CD8-positive, alpha-beta memory T cell (primary cell): ENCODE measurements at regions not wholly inside any gene's neighbourhood (a gene's known extent, or its start where the extent isn't known, plus 50 kb on each side); places are given as distances from the start of the nearest gene placed in this dataset.

Experiments used
- CTCF ChIA-PET: fragments of 350-600 bp; sonication (Branson Sonifier 250); formaldehyde crosslinking; loops from one replicate; lab custom pipeline; 2021; ENCODE audit warnings: antibody characterized with exemption; lab: Charles Lee
- POLR2A ChIA-PET: fragments of 350-600 bp; sonication (Branson Sonifier 250); formaldehyde crosslinking; loops from one replicate; lab custom pipeline; 2021; ENCODE audit warnings: antibody characterized with exemption; lab: Charles Lee
- DNase-seq, 5 donors: peaks; one replicate each; pipeline versions ENCODE4 v3.0.0 to v3.0.0-alpha.2; 2020 to 2022; ENCODE audit warnings: mixed read lengths in 1 of 5
- H3K27ac ChIP-seq: one replicate; pipeline ENCODE4 v1.7.0; 2013; ENCODE audit warnings: low read depth, mild to moderate bottlenecking, low read length, moderate library complexity
- H3K27me3 ChIP-seq: 2 replicates; pipeline ENCODE4 v1.7.0; 2013; ENCODE audit warnings: low read length, mild to moderate bottlenecking; ENCODE audit not compliant: insufficient read depth, poor library complexity, severe bottlenecking
- H3K36me3 ChIP-seq: 2 replicates; pipeline ENCODE4 v1.7.0; 2013; ENCODE audit warnings: mild to moderate bottlenecking, low read length, moderate library complexity; ENCODE audit not compliant: insufficient read depth
- H3K4me1 ChIP-seq: 2 replicates; pipeline ENCODE4 v1.7.0; 2013; ENCODE audit warnings: mild to moderate bottlenecking, low read length, moderate library complexity; ENCODE audit not compliant: insufficient read depth
- H3K4me3 ChIP-seq: 2 replicates; pipeline ENCODE4 v1.7.0; 2013; ENCODE audit warnings: mild to moderate bottlenecking, low read length
- H3K9me3 ChIP-seq: 2 replicates; pipeline ENCODE4 v1.7.0; 2013; ENCODE audit warnings: mild to moderate bottlenecking, low read length
- H3K27ac Mint-ChIP-seq, 8 donors: one replicate each; pipeline ENCODE4 v1.8.0; 2020 to 2021; ENCODE audit warnings: mixed read lengths in 8 of 8, mild to moderate bottlenecking in 6 of 8, inconsistent platforms in 3 of 8, moderate library complexity in 3 of 8
- H3K27me3 Mint-ChIP-seq, 2 donors: one replicate each; pipeline ENCODE4 v1.8.0; 2020 to 2021; ENCODE audit warnings: mixed read lengths in 2 of 2, mild to moderate bottlenecking in 1 of 2, moderate library complexity in 1 of 2
- H3K36me3 Mint-ChIP-seq, 3 donors: one replicate each; pipeline ENCODE4 v1.8.0; 2020 to 2021; ENCODE audit warnings: mixed read lengths in 3 of 3, inconsistent platforms in 1 of 3, mild to moderate bottlenecking in 1 of 3
- H3K4me1 Mint-ChIP-seq, 3 donors: one replicate each; pipeline ENCODE4 v1.8.0; 2020 to 2021; ENCODE audit warnings: mixed read lengths in 3 of 3, inconsistent platforms in 1 of 3, mild to moderate bottlenecking in 1 of 3
- H3K4me3 Mint-ChIP-seq, 7 donors: one replicate each; pipeline ENCODE4 v1.8.0; 2020 to 2021; ENCODE audit warnings: mixed read lengths in 7 of 7, mild to moderate bottlenecking in 6 of 7, moderate library complexity in 4 of 7, inconsistent platforms in 2 of 7
- H3K9me3 Mint-ChIP-seq, 5 donors: one replicate each; pipeline ENCODE4 v1.8.0; 2020 to 2022; ENCODE audit warnings: mixed read lengths in 5 of 5, mild to moderate bottlenecking in 3 of 5, moderate library complexity in 2 of 5, inconsistent platforms in 1 of 5

DNA sequence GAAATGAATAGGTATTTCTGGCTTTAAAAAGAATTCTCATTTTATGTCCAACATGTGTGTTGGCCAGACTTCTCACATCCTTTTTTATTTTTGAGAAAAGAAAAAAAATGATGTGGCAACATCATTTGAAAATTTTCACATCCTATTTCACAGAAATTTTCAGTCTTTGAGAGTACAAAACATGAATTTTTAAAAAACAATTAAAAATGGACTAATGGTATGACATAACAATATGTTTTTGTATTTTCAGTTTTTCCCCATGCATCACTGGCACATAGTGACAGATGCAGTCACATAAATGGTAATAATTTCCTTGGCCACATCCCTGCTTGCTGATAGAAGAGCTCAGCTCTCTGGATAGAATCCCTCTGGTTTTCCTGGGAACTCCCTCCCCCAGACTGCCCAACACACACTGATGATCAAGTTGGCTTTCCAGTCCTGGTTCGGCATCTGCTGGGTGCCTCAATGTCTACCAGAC lies 188.5 kb upstream of the AGR3 start:
- no peaks in the 10 kb centered on the region for H3K4me1 Mint-ChIP-seq
- H3K27ac ChIP-seq = no peak overlapping the region
- no peak overlapping the region for H3K4me3 ChIP-seq
- H3K27me3 Mint-ChIP-seq = no peaks in the 10 kb centered on the region
- H3K9me3 ChIP-seq = no peaks in the 10 kb centered on the region
- peak overlapping the region in 1 of 8 donors; percentile 58 for H3K27ac Mint-ChIP-seq
- H3K9me3 Mint-ChIP-seq = no peaks in the 10 kb centered on the region
- H3K4me1 ChIP-seq = no peaks in the 10 kb centered on the region
- H3K27me3 ChIP-seq = no peaks in the 10 kb centered on the region
- CTCF ChIA-PET = no interaction called here
- no peak overlapping the region for H3K4me3 Mint-ChIP-seq
- H3K36me3 ChIP-seq = no peaks in the 10 kb centered on the region
- POLR2A ChIA-PET = no interaction called here
- DNase-seq = no peak
- H3K36me3 Mint-ChIP-seq = no peaks in the 10 kb centered on the region

DNA sequence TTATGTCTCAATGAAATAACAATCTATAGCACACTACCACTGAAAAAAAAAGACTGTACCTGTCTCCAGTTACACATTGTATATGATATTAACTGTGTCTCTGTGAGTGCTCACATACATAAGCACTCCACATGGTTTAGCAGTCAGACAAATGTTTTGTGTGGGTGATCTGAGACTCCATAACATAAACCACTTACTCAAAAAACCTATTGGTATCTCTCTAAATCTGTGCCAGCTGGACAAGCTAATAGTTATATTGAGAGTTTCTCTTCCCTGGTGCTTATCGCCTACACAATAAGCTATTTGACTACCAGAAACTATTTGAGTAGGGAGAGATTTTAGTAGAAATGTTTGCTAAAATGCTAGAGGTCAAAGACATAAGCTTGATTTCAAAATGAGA lies 190.1 kb upstream of the AGR3 start:
- no peaks in the 10 kb centered on the region for H3K27me3 Mint-ChIP-seq
- CTCF ChIA-PET = no interaction called here
- H3K4me1 Mint-ChIP-seq = no peaks in the 10 kb centered on the region
- H3K36me3 Mint-ChIP-seq = no peaks in the 10 kb centered on the region
- H3K9me3 Mint-ChIP-seq = no peaks in the 10 kb centered on the region
- Histone ChIP-seq H3K27ac (no peak overlapping the region), H3K27me3 (no peaks in the 10 kb centered on the region), H3K4me1 (no peaks in the 10 kb centered on the region), H3K36me3 (no peaks in the 10 kb centered on the region), H3K4me3 (no peak overlapping the region), H3K9me3 (no peaks in the 10 kb centered on the region)
- no peak overlapping the region for H3K4me3 Mint-ChIP-seq
- no peak for DNase-seq
- POLR2A ChIA-PET = no interaction called here
- H3K27ac Mint-ChIP-seq = no peak overlapping the region

DNA sequence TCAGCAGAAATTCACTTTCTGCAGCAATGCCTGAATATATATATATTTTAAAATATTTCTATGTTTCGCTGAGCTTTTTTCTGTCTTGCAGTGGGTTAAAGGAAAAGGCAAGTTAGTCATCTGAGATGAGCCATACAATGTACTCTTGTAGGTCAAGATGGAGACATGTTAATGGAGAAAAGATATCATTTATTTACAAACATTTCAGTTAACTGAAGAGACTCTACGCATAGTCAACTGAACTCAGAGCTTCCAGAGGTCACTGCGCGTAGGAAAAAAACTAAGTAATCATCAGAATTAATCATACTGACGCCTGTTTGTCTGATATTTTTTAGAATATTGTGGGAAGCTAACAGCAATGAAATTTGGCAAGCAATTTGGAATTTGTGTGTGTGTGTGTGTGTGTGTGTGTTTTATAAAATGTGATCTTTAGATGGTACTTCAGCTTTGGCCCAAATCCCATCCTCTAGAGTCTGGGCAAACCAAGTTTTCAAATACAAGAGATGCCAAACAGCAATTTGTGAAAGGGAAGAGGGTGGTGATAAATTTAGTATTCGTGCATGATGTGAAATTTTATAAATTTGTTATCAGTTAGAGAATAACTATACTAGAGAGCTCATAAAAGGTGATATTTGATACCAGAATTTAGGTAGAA lies 193.9 kb upstream of the AGR3 start:
- Histone ChIP-seq H3K27ac (no peak overlapping the region), H3K36me3 (no peaks in the 10 kb centered on the region), H3K4me1 (no peaks in the 10 kb centered on the region), H3K9me3 (no peaks in the 10 kb centered on the region), H3K27me3 (no peaks in the 10 kb centered on the region), H3K4me3 (no peak overlapping the region)
- DNase-seq = no peak
- H3K4me1 Mint-ChIP-seq = no peaks in the 10 kb centered on the region
- H3K4me3 Mint-ChIP-seq = no peak overlapping the region
- CTCF ChIA-PET = no interaction called here
- H3K9me3 Mint-ChIP-seq = no peaks in the 10 kb centered on the region
- no peaks in the 10 kb centered on the region for H3K27me3 Mint-ChIP-seq
- no peak overlapping the region for H3K27ac Mint-ChIP-seq
- POLR2A ChIA-PET = no interaction called here
- no peaks in the 10 kb centered on the region for H3K36me3 Mint-ChIP-seq

DNA sequence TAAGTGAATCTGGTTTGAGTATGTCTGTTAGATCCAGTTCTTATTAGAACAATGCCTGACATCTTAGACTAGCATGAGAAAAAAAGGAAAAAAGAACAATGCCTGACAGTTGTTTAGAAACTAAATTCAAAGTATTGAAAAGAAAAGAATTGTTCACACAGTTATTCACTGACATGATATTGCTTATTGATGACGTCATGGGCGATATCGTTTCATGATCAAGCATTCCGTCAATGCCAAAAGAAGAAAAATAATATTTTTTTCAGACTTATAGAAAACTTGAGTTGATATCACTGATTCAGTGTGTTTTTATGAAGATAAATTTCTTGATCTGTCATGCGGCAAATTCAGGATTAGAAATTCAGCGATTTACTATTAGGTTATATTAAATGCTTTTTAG lies 196.5 kb upstream of the AGR3 start:
- no peaks in the 10 kb centered on the region for H3K36me3 ChIP-seq
- Mint-ChIP-seq H3K4me1 (no peaks in the 10 kb centered on the region), H3K27me3 (no peaks in the 10 kb centered on the region), H3K9me3 (no peaks in the 10 kb centered on the region), H3K36me3 (peaks cover 0 to 5% (median 0%) of the 10 kb centered on the region in 3 donors), H3K4me3 (no peak overlapping the region), H3K27ac (no peak overlapping the region)
- no peak for DNase-seq
- POLR2A ChIA-PET = no interaction called here
- CTCF ChIA-PET = no interaction called here
- H3K4me3 ChIP-seq = no peak overlapping the region
- no peaks in the 10 kb centered on the region for H3K4me1 ChIP-seq
- H3K9me3 ChIP-seq = no peaks in the 10 kb centered on the region
- H3K27ac ChIP-seq = no peak overlapping the region
- H3K27me3 ChIP-seq = no peaks in the 10 kb centered on the region

DNA sequence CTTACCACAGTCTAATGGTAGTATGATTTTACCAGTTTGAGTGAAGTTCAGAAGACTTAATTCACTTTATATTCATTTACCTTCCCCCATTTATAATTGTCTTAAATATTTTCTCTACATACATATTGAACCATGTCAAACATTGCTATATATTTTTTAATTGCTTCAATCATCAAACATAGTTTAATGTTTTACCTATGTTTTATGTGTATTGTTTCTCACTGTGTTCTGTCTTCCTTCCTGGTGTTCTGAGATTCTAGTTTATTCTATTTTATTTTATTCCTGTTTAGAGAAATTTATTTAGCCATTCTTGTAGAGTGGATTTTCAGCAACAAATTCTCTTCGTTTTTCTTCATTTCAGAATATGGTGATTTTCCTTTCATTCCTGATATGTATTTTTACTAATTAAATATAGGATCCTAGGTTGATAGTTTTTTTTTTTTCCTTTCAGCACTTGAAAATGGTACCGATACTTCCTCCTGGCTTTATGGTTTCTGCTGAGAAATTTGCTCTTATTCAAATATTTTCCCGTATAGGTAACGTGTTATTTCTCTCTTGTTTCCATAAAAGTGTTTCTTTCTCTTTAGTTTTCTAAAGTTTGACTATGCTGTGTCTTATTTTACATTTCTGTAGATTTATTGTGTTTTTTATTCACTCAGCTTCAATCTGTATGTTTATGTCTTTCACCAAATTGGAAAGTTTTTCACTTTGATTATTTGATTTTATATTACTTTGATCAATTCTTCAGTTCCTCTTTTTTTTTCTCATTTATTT lies 201.8 kb upstream of the AGR3 start:
- CTCF ChIA-PET = no interaction called here

DNA sequence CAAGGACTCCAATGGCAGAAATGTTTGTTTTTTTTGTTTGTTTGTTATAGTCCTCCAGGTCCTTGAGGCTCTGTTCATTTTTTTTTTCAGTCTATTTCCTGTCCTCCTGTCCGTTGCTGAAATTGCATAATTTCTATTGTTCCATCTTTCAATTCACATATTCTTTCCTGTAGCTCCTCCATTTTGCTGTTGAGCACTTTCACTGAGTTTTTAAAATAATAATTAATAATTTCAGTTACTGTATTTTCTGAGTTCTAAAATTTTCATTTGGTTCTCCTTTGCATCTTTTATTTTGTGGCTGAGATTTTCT lies 202.3 kb upstream of the AGR3 start:
- CTCF ChIA-PET = no interaction called here

More for the DNA sequence above, 201.8 kb upstream of the AGR3 start:
- no peaks in the 10 kb centered on the region for H3K36me3 ChIP-seq
- Mint-ChIP-seq H3K27ac (peak overlapping the region in 1 of 8 donors; percentile 20), H3K36me3 (peaks cover 0 to 12% (median 0%) of the 10 kb centered on the region in 3 donors), H3K4me1 (no peaks in the 10 kb centered on the region), H3K4me3 (no peak overlapping the region), H3K27me3 (peaks cover 7 to 8% of the 10 kb centered on the region in 2 donors), H3K9me3 (peaks cover 0 to 2% (median 0%) of the 10 kb centered on the region in 5 donors)
- H3K4me1 ChIP-seq = no peaks in the 10 kb centered on the region
- DNase-seq = no peak
- H3K9me3 ChIP-seq = no peaks in the 10 kb centered on the region
- no peak overlapping the region for H3K4me3 ChIP-seq
- POLR2A ChIA-PET = no interaction called here
- no peak overlapping the region for H3K27ac ChIP-seq
- no peaks in the 10 kb centered on the region for H3K27me3 ChIP-seq

DNA sequence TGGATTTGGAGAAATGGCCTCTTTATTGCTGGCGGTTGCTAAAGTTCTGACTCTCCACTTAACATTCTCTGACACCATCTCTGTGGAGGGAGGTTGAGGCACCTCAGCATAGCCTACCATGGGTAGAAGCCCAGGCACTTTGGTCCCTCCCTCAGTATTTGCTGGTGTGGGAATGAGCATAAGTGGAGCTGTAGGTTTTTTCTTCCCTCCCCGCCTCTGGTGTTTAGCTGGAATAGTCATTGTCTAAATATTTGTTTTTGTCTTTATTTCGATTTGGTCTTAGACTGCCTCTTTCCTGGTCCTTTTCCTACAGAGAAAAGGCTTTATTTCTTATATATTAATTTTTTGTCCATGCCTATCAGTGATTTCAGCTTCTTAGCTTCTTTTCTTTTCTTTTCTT lies 203.4 kb upstream of the AGR3 start:
- no peak overlapping the region for H3K27ac ChIP-seq
- peaks cover 7 to 9% of the 10 kb centered on the region in 2 donors for H3K27me3 Mint-ChIP-seq
- no peaks in the 10 kb centered on the region for H3K27me3 ChIP-seq
- POLR2A ChIA-PET = no interaction called here
- peaks cover 0 to 2% (median 0%) of the 10 kb centered on the region in 5 donors for H3K9me3 Mint-ChIP-seq
- H3K4me3 Mint-ChIP-seq = no peak overlapping the region
- peaks cover 0 to 16% (median 0%) of the 10 kb centered on the region in 3 donors for H3K36me3 Mint-ChIP-seq
- H3K36me3 ChIP-seq = no peaks in the 10 kb centered on the region
- no peaks in the 10 kb centered on the region for H3K4me1 ChIP-seq
- H3K4me1 Mint-ChIP-seq = no peaks in the 10 kb centered on the region
- no peaks in the 10 kb centered on the region for H3K9me3 ChIP-seq
- H3K4me3 ChIP-seq = no peak overlapping the region
- CTCF ChIA-PET = no interaction called here
- DNase-seq = no peak
- no peak overlapping the region for H3K27ac Mint-ChIP-seq

More for the DNA sequence above, 202.3 kb upstream of the AGR3 start:
- no peak overlapping the region for H3K27ac ChIP-seq
- no peaks in the 10 kb centered on the region for H3K4me1 ChIP-seq
- no peaks in the 10 kb centered on the region for H3K27me3 ChIP-seq
- Mint-ChIP-seq H3K4me3 (no peak overlapping the region), H3K9me3 (peaks cover 0 to 2% (median 0%) of the 10 kb centered on the region in 5 donors), H3K27me3 (peaks cover 7 to 9% of the 10 kb centered on the region in 2 donors), H3K4me1 (no peaks in the 10 kb centered on the region), H3K36me3 (peaks cover 0 to 12% (median 0%) of the 10 kb centered on the region in 3 donors), H3K27ac (no peak overlapping the region)
- H3K36me3 ChIP-seq = no peaks in the 10 kb centered on the region
- no peak overlapping the region for H3K4me3 ChIP-seq
- DNase-seq = no peak
- POLR2A ChIA-PET = no interaction called here
- no peaks in the 10 kb centered on the region for H3K9me3 ChIP-seq

DNA sequence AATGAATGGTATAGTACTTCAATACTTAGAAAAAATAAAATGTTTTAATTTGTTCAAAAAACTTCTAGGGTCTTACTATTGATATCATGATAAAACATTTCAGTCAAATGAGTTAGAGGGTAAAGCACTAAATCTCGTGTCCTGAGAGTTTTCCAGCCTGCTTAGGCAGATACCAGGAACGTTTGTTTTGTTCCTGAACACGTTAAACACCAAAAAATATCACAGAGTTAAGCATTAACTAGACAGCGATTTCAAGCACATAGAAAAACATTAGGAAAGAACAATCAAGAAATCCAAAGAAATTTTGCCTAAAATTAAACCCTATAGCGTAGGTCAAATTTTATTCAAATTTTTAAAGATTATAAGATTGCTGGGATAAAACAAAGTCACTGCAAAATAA lies 204.6 kb upstream of the AGR3 start:
- no peak overlapping the region for H3K4me3 ChIP-seq
- no peak overlapping the region for H3K27ac ChIP-seq
- DNase-seq = no peak
- Mint-ChIP-seq H3K4me3 (no peak overlapping the region), H3K27ac (no peak overlapping the region), H3K4me1 (no peaks in the 10 kb centered on the region), H3K9me3 (peaks cover 0 to 2% (median 0%) of the 10 kb centered on the region in 5 donors), H3K27me3 (peaks cover 7 to 9% of the 10 kb centered on the region in 2 donors), H3K36me3 (peaks cover 0 to 16% (median 0%) of the 10 kb centered on the region in 3 donors)
- H3K27me3 ChIP-seq = no peaks in the 10 kb centered on the region
- ChIA-PET POLR2A (no interaction called here), CTCF (no interaction called here)
- no peaks in the 10 kb centered on the region for H3K36me3 ChIP-seq
- no peaks in the 10 kb centered on the region for H3K4me1 ChIP-seq
- no peaks in the 10 kb centered on the region for H3K9me3 ChIP-seq
